GM19023 (cell line): ENCODE measurements at regions not wholly inside any gene's neighbourhood (a gene's known extent, or its start where the extent isn't known, plus 50 kb on each side); places are given as distances from the start of the nearest gene placed in this dataset.
"Not testable (repeated sequence)": the region's sequence is repeated elsewhere in the genome, so short reads cannot be mapped to it uniquely, and the experiment has no call there.

Source experiments
- ATAC-seq: cut with Tn5 transposase; IDR thresholded peaks from one replicate; pipeline ENCODE4 v1.9.1; 2021; ENCODE audit warnings: mild to moderate bottlenecking, moderate library complexity; ENCODE audit not compliant: unreplicated experiment

DNA sequence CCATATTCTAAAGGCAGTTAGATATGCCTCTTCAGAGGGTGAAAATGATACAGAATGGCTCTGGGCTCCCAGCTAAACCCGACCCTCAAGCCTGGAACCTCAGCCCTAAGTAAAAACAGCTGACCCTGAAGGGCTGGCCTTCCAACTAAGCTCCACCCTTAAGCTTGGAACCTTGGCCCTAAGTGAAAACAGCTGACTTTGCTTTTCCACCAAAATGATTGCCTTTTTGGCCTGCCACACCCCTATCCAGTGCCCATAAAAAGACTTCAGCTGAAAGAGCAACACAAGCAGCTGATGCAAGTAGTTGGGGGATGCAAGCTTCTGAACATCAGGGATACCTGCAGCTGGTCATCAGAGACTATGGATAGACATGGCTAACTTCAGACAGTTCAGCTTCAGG lies 647.4 kb upstream of the SGCD start:
- no peak for ATAC-seq

DNA sequence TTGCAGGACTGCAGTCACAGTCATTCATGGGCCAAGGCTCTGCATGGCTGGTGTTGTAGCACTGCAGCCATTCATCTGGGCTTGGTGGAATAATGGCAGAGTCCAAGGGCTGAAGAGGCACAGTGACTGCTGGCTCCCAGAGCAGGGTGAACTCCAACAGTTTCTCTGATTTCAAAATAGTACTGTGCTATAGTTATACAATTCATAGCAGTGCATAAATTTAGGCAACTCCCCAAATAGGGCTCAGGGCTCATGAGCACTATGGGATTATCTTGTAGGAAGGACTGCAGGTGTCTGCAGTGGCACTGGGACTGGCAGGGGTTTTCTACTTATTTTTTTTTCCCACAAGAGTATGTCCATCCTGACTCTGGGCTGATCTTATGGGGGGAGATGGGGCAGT lies 642.5 kb upstream of the SGCD start:
- ATAC-seq: no peak

DNA sequence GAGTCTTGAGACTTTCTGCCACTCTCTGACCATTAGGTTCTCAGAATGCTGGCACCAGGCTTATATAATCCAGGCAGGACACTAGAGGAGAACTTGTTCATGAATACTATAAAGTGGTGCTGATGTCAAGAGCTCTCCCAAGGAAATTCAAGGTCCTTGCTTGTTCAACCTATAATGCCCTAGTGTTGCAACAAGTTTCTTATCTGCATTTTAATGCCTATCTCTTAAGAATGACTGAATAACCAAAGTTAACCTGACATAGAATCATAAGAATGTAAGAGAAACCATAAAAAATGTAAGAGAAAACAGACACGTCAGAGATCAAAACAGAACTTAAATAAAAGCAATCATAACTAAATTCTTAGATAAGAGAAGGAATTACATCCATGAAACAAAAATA lies 640.8 kb upstream of the SGCD start:
- no peak for ATAC-seq

DNA sequence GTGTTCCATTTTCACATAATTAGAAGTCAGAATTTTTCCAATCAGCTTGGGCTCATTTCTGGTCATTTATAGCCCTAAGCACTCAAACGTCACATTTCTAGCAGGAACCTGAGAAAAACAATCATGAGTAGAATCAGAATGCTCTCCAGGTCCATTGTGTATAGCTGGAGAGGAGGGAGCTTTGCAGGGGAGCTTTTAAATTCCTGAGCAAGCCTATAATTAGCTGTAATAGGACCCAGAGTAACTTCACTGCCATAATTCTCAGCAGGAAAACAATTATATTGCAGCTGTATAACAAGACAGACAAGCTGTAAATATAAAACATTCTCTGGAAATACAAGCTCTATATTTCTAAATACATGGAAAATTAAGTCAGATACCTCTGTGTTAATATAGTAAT lies 637.6 kb upstream of the SGCD start:
- ATAC-seq: no peak

DNA sequence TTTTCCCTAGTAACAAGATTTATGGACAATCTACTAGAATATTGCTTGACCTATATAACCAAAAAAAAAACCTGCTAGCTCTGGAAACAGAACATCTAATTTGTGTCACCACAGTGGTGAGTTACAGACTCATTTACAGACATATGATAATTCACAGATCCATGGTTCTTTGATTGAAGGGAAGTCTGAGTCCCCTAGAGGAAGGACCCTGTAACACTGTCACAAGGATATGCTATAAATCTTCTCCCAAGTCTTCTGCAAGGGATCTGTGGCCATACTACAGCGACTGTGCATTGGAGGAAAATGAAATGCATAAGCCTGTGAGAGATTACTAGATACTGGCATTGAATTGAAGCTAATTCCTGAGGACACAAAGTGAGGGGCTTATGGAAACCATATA lies 630.6 kb upstream of the SGCD start:
- ATAC-seq: no peak

DNA sequence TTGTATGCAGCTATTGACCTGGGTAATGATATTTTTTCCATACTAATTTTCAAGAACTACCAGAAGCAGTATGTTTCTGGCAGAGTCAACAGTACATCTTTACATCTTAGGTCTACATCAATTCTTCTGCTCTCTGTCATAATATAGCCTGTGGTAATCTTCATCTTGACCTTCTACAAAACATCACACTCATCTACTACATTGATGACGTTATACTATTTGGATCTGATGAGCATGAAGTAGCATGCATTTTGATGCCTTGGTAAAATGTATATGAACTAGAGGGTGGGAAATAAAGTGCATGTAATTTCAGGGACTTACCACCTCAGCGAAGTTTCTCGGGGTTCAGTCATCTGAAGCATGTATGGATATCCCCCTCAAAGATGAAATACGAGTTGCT lies 629.7 kb upstream of the SGCD start:
- ATAC-seq: no peak

DNA sequence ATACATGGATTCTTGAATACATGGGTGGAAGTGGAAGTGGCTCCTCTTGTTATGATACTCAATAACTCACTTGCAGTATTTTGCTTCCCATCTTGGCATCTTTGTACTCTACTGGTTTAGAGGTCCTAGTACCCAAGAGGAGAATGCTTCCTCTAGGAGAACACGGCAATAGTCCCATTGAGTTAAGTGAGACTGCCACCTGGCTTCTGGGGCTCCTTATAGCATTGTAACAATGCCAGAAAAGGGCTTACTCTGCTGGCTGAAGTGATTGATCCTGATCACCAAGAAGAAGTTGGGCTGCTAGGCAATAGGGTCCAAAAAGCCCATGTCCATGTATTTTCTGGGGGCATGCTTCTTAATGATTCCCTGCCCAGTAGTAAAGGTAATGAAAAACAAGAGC lies 627.6 kb upstream of the SGCD start:
- no peak for ATAC-seq

DNA sequence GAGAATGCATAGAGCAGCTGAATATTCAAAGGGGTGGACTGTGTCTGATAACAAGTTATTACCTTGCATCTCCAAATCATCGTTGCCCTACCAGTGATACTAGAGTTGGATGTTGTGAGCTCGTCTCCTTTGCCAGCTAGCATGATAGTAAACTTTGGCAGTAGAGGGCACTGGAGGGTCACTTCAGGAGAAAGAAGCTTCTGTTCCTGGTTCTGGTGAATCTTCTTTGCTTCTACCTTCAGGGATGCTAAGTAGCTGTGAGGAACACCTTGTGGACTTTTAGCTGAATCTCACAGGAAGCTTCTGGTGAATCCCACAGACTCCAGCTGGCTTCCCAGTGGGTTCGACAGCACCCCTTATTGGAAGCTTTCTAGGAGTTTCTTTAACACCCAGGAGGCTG lies 626.6 kb upstream of the SGCD start:
- no peak for ATAC-seq

DNA sequence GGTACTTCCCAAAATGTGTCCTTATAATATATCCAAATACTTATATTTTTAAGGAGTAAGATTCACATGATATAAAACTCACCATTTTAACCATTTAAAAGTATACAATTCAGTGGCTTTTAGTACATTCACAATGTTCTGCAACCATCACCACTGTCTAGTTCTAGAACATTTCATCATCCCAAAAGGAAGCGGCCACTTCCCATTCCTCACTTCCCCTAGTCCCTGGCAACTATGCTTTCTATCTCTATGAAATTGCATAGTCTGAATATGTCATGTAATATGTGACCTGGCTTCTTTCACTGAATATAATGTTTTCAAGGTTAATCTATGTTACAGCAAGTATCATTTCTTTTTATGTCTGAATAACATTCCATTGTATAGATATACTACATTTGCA lies 615.1 kb upstream of the SGCD start:
- ATAC-seq: no peak

DNA sequence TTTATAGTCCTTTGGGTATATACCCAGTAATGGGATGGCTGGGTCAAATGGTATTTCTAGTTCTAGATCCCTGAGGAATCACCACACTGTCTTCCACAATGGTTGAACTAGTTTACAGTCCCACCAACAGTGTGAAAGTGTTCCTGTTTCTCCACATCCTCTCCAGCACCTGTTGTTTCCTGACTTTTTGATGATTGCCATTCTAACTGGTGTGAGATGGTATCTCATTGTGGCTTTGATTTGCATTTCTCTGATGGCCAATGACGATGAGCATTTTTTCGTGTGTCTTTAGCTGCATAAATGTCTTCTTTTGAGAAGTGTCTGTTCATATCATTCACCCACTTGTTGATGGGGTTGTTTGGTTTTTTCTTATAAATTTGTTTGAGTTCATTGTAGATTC lies 612.5 kb upstream of the SGCD start:
- not testable (repeated sequence) for ATAC-seq

DNA sequence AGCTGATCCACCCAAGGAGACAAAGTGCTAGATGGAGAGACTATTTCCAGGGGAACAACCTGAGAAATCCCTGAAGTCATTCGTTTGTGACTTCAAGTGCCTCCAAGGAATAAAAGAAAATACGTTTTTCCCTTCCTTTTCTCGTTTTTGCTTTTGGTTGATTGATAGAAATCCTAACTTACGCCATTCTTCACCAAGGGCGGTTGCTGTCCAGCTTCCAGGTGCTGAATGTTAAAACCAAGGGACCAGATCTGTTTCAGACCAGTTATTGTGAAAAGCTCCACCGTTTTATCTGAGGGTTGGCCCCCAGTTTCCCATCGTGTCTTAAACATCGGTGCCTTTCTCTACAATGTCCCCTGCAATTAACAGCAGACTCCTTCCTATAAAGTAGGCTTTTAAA lies 600.7 kb upstream of the SGCD start:
- ATAC-seq: no peak

DNA sequence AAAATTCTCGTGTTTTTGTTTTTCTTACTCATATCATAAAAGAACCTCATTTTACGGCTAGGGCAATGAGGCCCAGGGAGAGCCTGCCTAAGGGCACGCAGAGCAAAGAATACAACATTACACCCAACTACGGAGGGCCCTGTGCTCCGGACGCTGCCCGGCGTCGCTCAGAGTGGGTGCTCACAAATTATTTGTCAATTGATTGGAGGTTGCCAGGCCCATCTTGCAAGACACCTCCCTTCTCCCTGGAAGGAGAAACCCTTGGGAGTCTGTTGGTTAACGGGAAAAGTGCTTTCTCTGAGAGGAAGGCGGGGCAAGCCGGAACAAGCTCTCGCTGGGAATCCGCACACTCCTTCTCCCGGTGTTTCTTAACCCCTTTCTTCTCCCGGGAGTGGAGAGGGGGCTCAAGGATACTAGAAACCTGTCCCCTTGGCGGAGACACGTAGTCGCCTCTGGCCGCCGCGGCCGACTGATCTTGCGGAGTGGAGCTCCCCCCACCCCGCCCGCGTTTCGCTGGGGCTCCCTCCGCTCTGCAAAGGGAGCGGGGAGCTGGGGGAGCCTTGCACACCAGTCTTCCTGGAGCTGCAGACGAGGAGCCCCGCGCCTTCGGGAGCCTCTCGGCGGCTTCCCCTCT lies 599.3 kb upstream of the SGCD start:
- no peak for ATAC-seq

DNA sequence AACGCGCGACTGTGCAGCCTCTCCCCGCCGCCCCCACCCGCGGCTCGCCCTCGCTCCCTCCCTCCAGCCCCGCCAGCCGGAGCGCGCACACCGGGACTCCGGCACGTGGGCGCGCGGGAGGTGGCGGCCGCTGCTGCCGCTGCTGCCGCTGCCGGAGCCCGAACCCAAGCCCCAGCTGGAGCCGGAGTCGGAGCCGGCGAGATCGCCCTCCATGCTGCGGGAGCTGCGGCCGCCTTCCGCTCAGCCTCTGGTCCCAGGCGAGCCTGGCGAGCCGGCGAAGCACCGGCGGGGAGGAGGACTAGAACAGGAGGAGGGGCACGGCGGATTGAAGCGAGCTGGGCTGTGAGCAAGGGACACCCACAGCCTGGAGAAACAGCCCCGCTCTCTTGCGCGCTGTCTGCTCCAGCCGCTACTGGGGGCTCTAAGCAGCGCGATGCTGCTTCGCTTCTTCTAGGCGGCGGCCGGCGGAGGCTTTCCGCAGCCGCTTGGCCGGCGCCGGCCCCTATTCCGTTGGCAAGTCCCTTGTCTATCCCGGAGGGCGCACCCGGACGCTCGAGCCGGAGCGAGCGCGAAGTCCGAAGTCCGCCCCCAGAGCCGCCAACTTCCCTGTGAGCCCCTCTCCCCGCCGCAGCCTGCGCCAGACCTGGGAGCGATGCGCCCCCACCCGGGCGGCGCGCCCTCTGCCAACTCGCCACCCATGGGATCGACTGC lies 598.7 kb upstream of the SGCD start:
- no peak for ATAC-seq

DNA sequence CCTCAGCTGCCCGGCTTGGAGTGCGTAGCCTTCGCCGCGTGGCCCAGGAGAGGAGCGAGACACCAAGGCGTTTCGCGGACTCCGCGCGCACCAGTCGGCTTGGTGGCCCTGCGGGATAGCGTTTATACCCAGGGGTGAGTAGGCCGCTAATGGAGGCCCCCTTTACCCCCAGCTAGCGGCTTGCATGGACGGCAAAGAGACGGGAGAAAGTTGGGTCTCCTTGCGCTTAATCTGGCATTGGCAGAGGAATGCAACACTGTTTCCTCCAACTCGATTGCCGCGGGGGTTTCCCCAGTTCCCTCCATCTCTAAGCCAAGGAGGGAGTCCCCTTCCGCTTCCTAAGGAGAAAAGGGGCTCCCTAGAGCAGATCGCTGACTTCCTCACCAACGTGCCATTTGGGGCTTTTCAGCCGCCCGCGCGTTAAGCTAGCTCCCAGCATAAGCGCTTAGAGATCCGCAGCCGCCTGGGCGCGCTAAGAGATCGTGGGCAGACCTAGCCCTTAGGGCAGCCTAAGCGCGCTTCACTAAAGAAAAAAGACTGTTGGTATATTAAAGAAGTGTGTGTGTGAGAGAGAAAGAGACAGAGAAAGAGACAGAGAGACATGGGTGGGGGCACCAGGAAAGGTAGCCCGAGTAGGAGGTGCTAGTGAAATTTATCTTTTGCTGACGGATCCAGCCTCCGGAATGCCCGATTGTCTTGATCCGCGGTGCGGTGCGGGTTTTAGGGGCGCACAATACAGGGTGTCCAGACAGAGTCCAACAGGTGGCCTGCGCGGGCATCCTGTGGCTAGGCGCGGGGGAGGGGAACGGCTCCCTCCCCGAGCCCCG lies 597.9 kb upstream of the SGCD start:
- ATAC-seq: no peak

DNA sequence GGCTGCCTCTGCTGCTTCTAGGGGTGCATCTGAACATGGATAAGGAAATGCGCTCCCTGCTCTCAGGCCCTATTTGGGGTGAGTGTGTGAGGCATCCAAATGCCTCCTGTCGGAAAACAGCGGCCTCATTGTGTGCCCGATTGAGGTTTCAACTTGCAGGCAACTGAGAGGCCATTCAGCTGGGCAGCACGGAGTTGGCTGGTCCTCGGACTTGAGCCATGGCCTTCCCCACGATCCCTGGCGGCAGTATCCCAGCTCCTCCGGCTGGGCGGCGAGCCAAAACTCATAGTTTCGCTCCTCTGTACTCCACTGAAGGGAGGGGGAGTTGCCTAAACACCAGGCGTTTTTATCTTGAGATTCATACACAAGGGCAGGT lies 597.3 kb upstream of the SGCD start:
- no peak for ATAC-seq

DNA sequence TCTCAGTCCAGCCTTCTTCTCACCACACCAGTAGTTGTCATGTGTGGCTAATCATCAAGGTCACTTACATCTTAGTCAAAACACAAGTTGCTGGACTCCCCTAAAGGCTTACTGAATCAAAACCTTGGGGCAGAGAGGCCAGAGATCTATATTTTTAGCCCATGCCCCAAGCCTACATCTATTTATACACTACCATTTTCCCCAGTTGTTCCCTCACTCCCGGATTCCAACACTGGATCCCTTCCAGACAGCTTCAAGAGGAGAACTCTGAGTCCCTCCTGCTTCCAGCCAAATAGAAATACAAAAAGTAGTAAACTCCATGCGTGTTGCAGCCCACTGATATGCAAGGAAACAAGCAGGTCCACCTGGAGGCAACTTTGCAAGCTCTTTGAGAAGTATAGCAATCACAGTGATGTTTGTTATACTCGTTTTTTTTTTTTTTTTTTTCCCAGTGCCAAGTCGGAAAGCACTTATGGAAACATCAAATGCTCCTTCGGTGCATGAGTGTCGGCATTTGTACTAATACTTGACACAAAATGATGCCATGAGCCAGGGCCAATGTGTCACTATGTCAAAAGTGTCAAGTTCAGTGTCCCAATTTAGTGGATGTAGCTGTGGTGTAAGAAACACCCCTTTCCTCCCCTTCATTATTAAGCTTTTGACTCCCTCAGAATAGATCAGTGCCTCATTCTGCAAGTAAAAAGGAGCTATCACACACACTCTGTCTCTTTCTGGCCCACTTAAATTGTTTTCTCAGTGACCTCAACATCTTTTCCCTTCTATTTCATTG lies 594.2 kb upstream of the SGCD start:
- no peak for ATAC-seq

DNA sequence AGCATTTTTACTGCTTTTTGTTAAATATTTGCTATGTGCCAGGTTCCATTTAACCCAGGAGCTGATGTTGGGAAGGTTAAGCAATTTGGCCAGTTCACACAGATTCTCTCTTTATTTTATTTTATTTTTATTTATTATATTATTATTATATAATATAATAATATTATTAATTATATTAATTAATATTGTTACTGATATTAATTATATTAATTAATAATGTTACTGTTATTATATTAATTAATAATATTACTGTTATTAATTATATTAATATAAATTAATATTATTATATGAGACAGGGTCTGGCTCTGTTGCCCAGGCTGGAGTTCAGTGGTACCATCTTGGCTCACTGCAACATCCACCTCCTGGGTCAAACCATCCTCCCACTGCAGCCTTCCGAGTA lies 593.0 kb upstream of the SGCD start:
- ATAC-seq: no peak

DNA sequence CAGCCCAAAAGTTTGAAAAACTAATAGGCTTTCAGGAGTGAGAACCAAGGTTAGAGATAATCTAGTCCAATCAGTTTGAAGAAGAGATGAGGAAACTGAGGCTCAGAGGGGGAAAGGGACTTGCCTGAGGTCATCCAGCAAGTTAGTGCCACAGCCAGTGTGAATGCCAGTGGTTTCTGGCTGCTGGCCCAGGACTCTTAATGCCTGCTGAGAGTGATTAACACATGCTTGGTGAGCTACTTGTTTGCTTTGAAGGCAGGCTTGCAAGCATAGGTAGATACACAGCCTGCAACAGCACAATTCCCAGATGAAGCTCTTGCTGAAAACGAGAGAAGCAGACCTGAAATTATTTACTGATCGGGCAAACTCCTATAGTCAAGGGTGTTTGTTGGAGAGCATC lies 591.6 kb upstream of the SGCD start:
- no peak for ATAC-seq

DNA sequence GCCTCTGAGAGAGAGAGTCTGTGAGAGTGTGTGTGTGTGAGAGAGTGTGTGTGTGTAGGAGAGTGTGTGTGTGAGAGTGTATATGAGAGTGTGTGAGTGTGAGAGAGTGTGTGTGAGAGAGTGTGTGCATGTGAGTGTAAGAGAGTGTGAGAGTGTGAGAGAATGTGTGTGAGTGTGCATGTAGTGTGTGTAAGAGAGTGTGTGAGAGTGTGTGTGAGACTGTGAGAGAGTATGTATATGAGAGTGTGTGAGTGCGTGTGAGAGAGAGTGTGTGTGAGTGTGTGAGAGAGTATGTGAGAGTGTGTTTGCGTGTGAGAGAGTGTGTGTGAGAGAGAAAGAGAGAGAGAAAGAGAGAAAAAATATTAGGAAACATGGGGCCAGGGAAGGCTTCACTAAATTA lies 588.3 kb upstream of the SGCD start:
- no peak for ATAC-seq

DNA sequence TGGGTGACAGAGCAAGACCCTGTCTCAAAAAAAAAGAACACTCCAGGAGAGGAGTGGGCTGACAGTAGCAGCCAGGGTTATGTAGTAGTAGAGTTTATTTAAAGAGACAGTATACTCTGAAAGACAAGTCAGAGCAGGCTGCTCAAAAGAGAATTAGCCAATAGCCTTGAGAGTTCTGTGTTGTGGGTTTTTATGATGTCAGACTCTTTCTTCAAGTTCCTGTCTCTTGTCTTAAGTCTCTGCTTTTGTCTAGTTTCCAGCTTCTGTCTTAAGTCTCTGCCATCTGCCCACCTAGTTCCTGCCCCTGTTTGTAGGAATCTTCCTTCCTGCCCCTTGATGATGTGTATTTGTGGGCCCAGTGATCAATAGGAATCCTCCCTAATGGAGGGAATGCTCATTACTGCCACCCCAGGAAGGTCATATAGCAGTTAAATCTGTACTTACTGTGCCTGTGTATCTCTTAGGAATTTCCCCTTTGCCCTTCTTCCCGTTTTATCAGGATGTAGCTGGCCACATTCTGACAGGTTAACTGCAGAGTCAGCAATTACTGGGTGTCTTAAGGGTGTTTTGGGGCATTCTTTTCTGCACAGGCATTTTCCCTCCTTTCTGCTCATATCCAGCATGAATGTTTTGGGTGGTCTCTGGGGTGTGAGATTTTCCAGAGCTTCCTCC lies 580.5 kb upstream of the SGCD start:
- ATAC-seq: no peak

DNA sequence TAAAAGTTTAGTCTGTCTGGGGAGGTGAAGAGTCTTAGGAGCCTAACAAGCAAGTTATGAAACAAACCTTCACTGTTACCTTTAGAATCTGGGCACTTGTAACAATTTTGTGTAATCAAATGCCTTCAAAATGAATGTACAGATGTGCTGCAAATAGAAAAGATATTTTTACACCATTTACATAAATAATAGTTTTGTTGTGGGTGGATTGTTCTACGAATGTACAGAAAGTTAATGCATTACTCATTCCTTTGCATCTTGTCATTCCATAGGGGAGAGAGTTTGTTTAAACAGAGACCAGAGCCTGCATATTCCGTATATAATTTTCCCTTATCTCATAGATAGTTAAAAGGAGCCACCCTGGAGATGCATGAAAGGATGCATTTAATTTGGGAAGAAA lies 576.9 kb upstream of the SGCD start:
- no peak for ATAC-seq
